ENCODE measurements at regions not wholly inside any gene's neighbourhood (a gene's known extent, or its start where the extent isn't known, plus 50 kb on each side); places are given as distances from the start of the nearest gene placed in this dataset.
"Not testable (repeated sequence)": the region's sequence is repeated elsewhere in the genome, so short reads cannot be mapped to it uniquely, and the experiment has no call there.

- TF ChIP-seq CTCF (IDR thresholded peaks at IDR 0.05): no peak
- no peak for DNase-seq (ENCODE audit: low spot score)
- no peak for ATAC-seq (ENCODE audit: low FRiP score)
Observed at GRCh38 chr5:50576265-50576664, 90.2 kb upstream of the PARP8 start.

GRCh38 chr5:50576686-50577256 is 89.7 kb upstream of the PARP8 start:
- ATAC-seq (ENCODE audit: low FRiP score): no peak
- no peak for DNase-seq (ENCODE audit: low spot score)
- TF ChIP-seq CTCF (IDR thresholded peaks at IDR 0.05): no peak

GRCh38 chr5:50580506-50580905 is 85.9 kb upstream of the PARP8 start:
- no peak for ATAC-seq (ENCODE audit: low FRiP score)
- DNase-seq (ENCODE audit: low spot score): no peak
- TF ChIP-seq CTCF (IDR thresholded peaks at IDR 0.05): no peak

- DNase-seq (ENCODE audit: low spot score); ATAC-seq (ENCODE audit: low FRiP score): not testable (repeated sequence)
Observed at GRCh38 chr5:50581845-50582244, 84.6 kb upstream of the PARP8 start.

- no peak for DNase-seq (ENCODE audit: low spot score)
- TF ChIP-seq CTCF (IDR thresholded peaks at IDR 0.05): no peak
- ATAC-seq (ENCODE audit: low FRiP score): no peak
Observed at GRCh38 chr5:50582699-50583098, 83.7 kb upstream of the PARP8 start.

GRCh38 chr5:50583621-50584020 is 82.8 kb upstream of the PARP8 start:
- no peak for ATAC-seq (ENCODE audit: low FRiP score)
- no peak for DNase-seq (ENCODE audit: low spot score)
- TF ChIP-seq CTCF (IDR thresholded peaks at IDR 0.05): no peak

GRCh38 chr5:50588471-50588870 is 78.0 kb upstream of the PARP8 start:
- DNase-seq (ENCODE audit: low spot score); ATAC-seq (ENCODE audit: low FRiP score): not testable (repeated sequence)

- not testable (repeated sequence) for DNase-seq (ENCODE audit: low spot score); ATAC-seq (ENCODE audit: low FRiP score)
Observed at GRCh38 chr5:50590444-50591189, 75.8 kb upstream of the PARP8 start.

- not testable (repeated sequence) for DNase-seq (ENCODE audit: low spot score); ATAC-seq (ENCODE audit: low FRiP score)
Observed at GRCh38 chr5:50591338-50591737, 75.1 kb upstream of the PARP8 start.

Data from omental fat pad (tissue), 3 donors.